OCI-LY7 (cell line): ENCODE measurements at regions not wholly inside any gene's neighbourhood (a gene's known extent, or its start where the extent isn't known, plus 50 kb on each side); places are given as distances from the start of the nearest gene placed in this dataset.

Source experiments
- BruUV-seq: library from RNA; stranded (reverse); fragments of 400-500 nt; replicated peaks from 2 replicates; lab custom pipeline; 2021; lab: Mats Ljungman, UMichigan
- CTCF ChIA-PET: fragments of 300-600 bp; sonication (Branson Sonifier 250); formaldehyde crosslinking; loops from one replicate; lab custom pipeline; 2022; ENCODE audit warnings: antibody characterized with exemption; ENCODE audit not compliant: unreplicated experiment; lab: Charles Lee
- POLR2A ChIA-PET: fragments of 300-600 bp; sonication (Branson Sonifier 250); formaldehyde crosslinking; loops from one replicate; lab custom pipeline; 2022; ENCODE audit warnings: antibody characterized with exemption; lab: Charles Lee
- DNase-seq: peaks from one replicate; pipeline ENCODE4 v3.0.0-alpha.2; 2015; ENCODE audit warnings: low spot score
- H2AFZ ChIP-seq: fragments of 200-600 bp; sonication (generic), shearing (Covaris generic); 2 replicates; pipeline ENCODE4 v1.6.1; 2014; ENCODE audit warnings: mild to moderate bottlenecking, antibody characterized with exemption, low read length, moderate library complexity
- H3K27ac ChIP-seq: fragments of 200-600 bp; sonication (generic); 2 replicates; pipeline ENCODE4 v1.5.1; 2014; ENCODE audit warnings: mixed run types, low read depth, mild to moderate bottlenecking, moderate library complexity, low read length, inconsistent platforms; ENCODE audit not compliant: poor library complexity, severe bottlenecking
- H3K36me3 ChIP-seq: fragments of 200-600 bp; sonication (generic); 2 replicates; pipeline ENCODE4 v1.6.1; 2014; ENCODE audit warnings: mild to moderate bottlenecking, antibody characterized with exemption, low read length, moderate library complexity, mixed read lengths; ENCODE audit not compliant: insufficient read depth
- H3K4me1 ChIP-seq: fragments of 200-600 bp; sonication (generic); 2 replicates; pipeline ENCODE4 v1.5.1; 2014; ENCODE audit warnings: mild to moderate bottlenecking, low read length; ENCODE audit not compliant: insufficient read depth, poor library complexity, severe bottlenecking
- H3K4me2 ChIP-seq: fragments of 200-600 bp; sonication (generic); 2 replicates; pipeline ENCODE4 v1.6.1; 2014; ENCODE audit warnings: mild to moderate bottlenecking, low read length
- H3K4me3 ChIP-seq: fragments of 200-600 bp; sonication (generic); 2 replicates; pipeline ENCODE4 v1.5.1; 2014; ENCODE audit warnings: mild to moderate bottlenecking, low read depth, low read length; ENCODE audit not compliant: poor library complexity, severe bottlenecking
- H3K79me2 ChIP-seq: fragments of 200-600 bp; sonication (generic); 2 replicates; pipeline ENCODE4 v1.6.1; 2016; ENCODE audit warnings: low read depth, mild to moderate bottlenecking, low read length, moderate library complexity, mixed read lengths; ENCODE audit not compliant: insufficient read depth
- H3K9me2 ChIP-seq: fragments of 200-600 bp; sonication (generic); 2 replicates; pipeline ENCODE4 v1.6.1; 2016; ENCODE audit warnings: mild to moderate bottlenecking, low read length, mixed read lengths; ENCODE audit not compliant: insufficient read depth
- H3K9me3 ChIP-seq: fragments of 200-600 bp; sonication (generic); 2 replicates; pipeline ENCODE4 v1.6.1; 2014; ENCODE audit warnings: mild to moderate bottlenecking, mixed run types, low read length, mixed read lengths
- H4K20me1 ChIP-seq: fragments of 200-600 bp; sonication (generic); 2 replicates; pipeline ENCODE4 v1.6.1; 2014; ENCODE audit warnings: mild to moderate bottlenecking, antibody characterized with exemption, low read length, moderate library complexity, mixed read lengths; ENCODE audit not compliant: insufficient read depth
- CTCF ChIP-seq: fragments of 200-600 bp; sonication (generic); conservative IDR thresholded peaks from 2 replicates; pipeline ENCODE4 v1.5.1; 2014; ENCODE audit warnings: mild to moderate bottlenecking, antibody characterized with exemption, low read length, moderate library complexity, mixed read lengths
- EZH2phosphoT487 ChIP-seq: fragments of 200-600 bp; sonication (generic); IDR thresholded peaks from 2 replicates; pipeline ENCODE4 v1.6.1; 2018; ENCODE audit warnings: low read depth, borderline replicate concordance, mild to moderate bottlenecking, mixed run types, antibody characterized with exemption, low read length, moderate library complexity, mixed read lengths
- intact Hi-C: fragments of 100-400 bp; cut with micrococcal nuclease; formaldehyde crosslinking; loops from one replicate; pipeline ENCODE4 v1.10.0; 2022; ENCODE audit not compliant: unreplicated experiment

- CTCF ChIA-PET: no interaction called here
- POLR2A ChIA-PET: interaction anchor here (0.6 to 2.8 kb wide), 3 partner anchors 38 to 55 kb away, joined by 4 to 28 read pairs (median 5); no protein-coding TSS in a partner anchor
- H3K27ac ChIP-seq: peak overlapping the region; percentile 2
These were observed 64.8 kb upstream of the MAX start for GRCh38 chr14:65167072-65167645.

GRCh38 chr14:65168840-65169239, 66.5 kb upstream of the MAX start:
- peak overlapping the region; percentile 45 for H3K4me2 ChIP-seq
- peak overlapping the region; percentile 92 for H2AFZ ChIP-seq
- H3K4me3 ChIP-seq: no peak overlapping the region
- peak; percentile 60 for DNase-seq
- no peak for TF ChIP-seq EZH2phosphoT487
- no peak for TF ChIP-seq CTCF
- ChIA-PET POLR2A (interaction anchor here (0.5 to 2.8 kb wide), 19 partner anchors 9 to 909 kb away, joined by 3 to 28 read pairs (median 4); no protein-coding TSS in a partner anchor), CTCF (interaction anchor here (0.6 to 1.1 kb wide), 4 partner anchors 12 to 792 kb away, joined by 3 to 4 read pairs (median 3); no protein-coding TSS in a partner anchor)
- no peaks in the 10 kb centered on the region for H3K9me2 ChIP-seq
- H4K20me1 ChIP-seq: no peaks in the 10 kb centered on the region
- H3K9me3 ChIP-seq: no peaks in the 10 kb centered on the region
- H3K4me1 ChIP-seq: peaks cover 59% of the 10 kb centered on the region
- H3K27ac ChIP-seq: no peak overlapping the region
- intact Hi-C loops: loop anchor here (5.0 kb wide), 1 partner anchor 133 kb away; no protein-coding TSS in a partner anchor
- H3K79me2 ChIP-seq: no peaks in the 10 kb centered on the region
- no peaks in the 10 kb centered on the region for H3K36me3 ChIP-seq
- BruUV-seq: no TSS peak

More at GRCh38 chr14:65167072-65167645, 64.8 kb upstream of the MAX start:
- peak; percentile 48 for DNase-seq
- TF ChIP-seq CTCF (no peak), EZH2phosphoT487 (no peak)
- H3K4me3 ChIP-seq: no peak overlapping the region
- H3K4me1 ChIP-seq: peaks cover 59% of the 10 kb centered on the region
- no peak overlapping the region; the same call in 1 of the 2 replicates for H2AFZ ChIP-seq
- no peaks in the 10 kb centered on the region for H3K79me2 ChIP-seq
- no peaks in the 10 kb centered on the region for H3K36me3 ChIP-seq
- H3K4me2 ChIP-seq: no peak overlapping the region
- no TSS peak for BruUV-seq
- H4K20me1 ChIP-seq: no peaks in the 10 kb centered on the region
- no peaks in the 10 kb centered on the region for H3K9me2 ChIP-seq
- intact Hi-C loops: loop anchor here (5.0 kb wide), 1 partner anchor 135 kb away; no protein-coding TSS in a partner anchor
- H3K9me3 ChIP-seq: no peaks in the 10 kb centered on the region

- peak; percentile 46 for DNase-seq
These were observed 67.0 kb upstream of the MAX start for GRCh38 chr14:65169351-65169750.

More at GRCh38 chr14:65169351-65169750, 67.0 kb upstream of the MAX start:
- peaks cover 57% of the 10 kb centered on the region for H3K4me1 ChIP-seq
- H2AFZ ChIP-seq: peak overlapping the region; percentile 92
- CTCF ChIA-PET: interaction anchor here (0.6 to 1.1 kb wide), 4 partner anchors 11 to 791 kb away, joined by 3 to 4 read pairs (median 3); no protein-coding TSS in a partner anchor
- no peaks in the 10 kb centered on the region for H3K79me2 ChIP-seq
- no TSS peak for BruUV-seq
- TF ChIP-seq EZH2phosphoT487: no peak
- no peak for TF ChIP-seq CTCF
- no peaks in the 10 kb centered on the region for H3K9me2 ChIP-seq
- H3K27ac ChIP-seq: no peak overlapping the region
- H3K4me2 ChIP-seq: peak overlapping the region; percentile 45
- H3K4me3 ChIP-seq: no peak overlapping the region
- no peaks in the 10 kb centered on the region for H3K9me3 ChIP-seq
- no peaks in the 10 kb centered on the region for H4K20me1 ChIP-seq
- no peaks in the 10 kb centered on the region for H3K36me3 ChIP-seq
- POLR2A ChIA-PET: interaction anchor here (0.5 to 2.8 kb wide), 20 partner anchors 8 to 909 kb away, joined by 3 to 28 read pairs (median 4); no protein-coding TSS in a partner anchor
- intact Hi-C loops: loop anchor here (5.0 kb wide), 1 partner anchor 133 kb away; no protein-coding TSS in a partner anchor
